ENCODE measurements at regions not wholly inside any gene's neighbourhood (a gene's known extent, or its start where the extent isn't known, plus 50 kb on each side); places are given as distances from the start of the nearest gene placed in this dataset.

DNA sequence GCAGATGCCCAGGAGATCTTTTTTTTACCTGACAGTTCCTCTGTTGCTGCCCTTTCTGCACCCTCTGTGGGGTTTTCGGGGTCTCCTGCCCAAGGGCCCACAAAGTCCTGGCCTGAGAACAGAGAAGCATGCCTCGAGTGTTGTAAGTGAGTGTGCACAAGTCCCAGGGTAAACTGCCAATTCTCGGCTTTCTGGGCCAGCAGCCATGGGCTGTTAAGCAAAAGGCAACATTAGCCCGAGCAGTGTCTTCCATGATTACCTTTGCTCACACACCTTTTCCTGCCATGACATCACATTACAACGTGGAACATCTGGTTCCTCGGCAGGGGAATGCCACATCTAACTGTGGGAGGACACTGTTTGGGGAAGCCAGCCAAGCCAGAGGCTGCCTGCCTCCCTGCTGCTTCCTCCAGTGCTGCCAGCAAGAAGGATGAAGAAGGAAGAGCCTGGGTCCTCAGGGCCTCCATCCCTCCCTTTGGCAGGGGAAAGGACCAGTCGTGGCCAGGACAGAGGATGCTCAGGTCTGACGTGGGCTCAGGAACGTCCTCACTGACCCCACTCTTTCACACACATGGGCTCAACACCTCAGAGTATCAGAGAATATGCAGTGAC lies 485.9 kb downstream of the OMA1 start:
- TF ChIP-seq POLR2A (IDR thresholded peaks at IDR 0.05; ENCODE audit: low read depth, low read length) (no peak), POLR2AphosphoS5 (IDR thresholded peaks at IDR 0.05; ENCODE audit: low read depth, low read length) (no peak)
